IMR-90 (cell line): ENCODE measurements at regions not wholly inside any gene's neighbourhood (a gene's known extent, or its start where the extent isn't known, plus 50 kb on each side); places are given as distances from the start of the nearest gene placed in this dataset.

Experiments
- BHLHE40 ChIP-seq: fragments of 150-350 bp; IDR thresholded peaks from 2 replicates; pipeline ENCODE4 v1.6.1; 2016; ENCODE audit warnings: mild to moderate bottlenecking, low read depth, low read length
- CEBPB ChIP-seq: IDR thresholded peaks from 2 replicates; pipeline ENCODE4 v1.6.1; 2012; ENCODE audit warnings: low read depth, low read length, improper control_type of control experiment
- CHD1 ChIP-seq: IDR thresholded peaks from 2 replicates; pipeline ENCODE4 v1.6.1; 2012; ENCODE audit warnings: low read depth, low read length, improper control_type of control experiment
- MAFK ChIP-seq: IDR thresholded peaks from 2 replicates; pipeline ENCODE4 v1.6.1; 2012; ENCODE audit warnings: low read depth, low read length, improper control_type of control experiment
- MAZ ChIP-seq: IDR thresholded peaks from 2 replicates; pipeline ENCODE4 v1.6.1; 2012; ENCODE audit warnings: low read depth, mild to moderate bottlenecking, low read length, improper control_type of control experiment, moderate library complexity, borderline replicate concordance
- MXI1 ChIP-seq: IDR thresholded peaks from 2 replicates; pipeline ENCODE4 v1.6.1; 2012; ENCODE audit warnings: low read depth, mild to moderate bottlenecking, low read length, moderate library complexity, borderline replicate concordance
- POLR2A ChIP-seq: IDR thresholded peaks from 2 replicates; pipeline ENCODE4 v1.6.1; 2012; ENCODE audit warnings: mild to moderate bottlenecking, low read depth, low read length
- RAD21 ChIP-seq: IDR thresholded peaks from 2 replicates; pipeline ENCODE4 v1.6.1; 2012; ENCODE audit warnings: low read length, improper control_type of control experiment
- RCOR1 ChIP-seq: IDR thresholded peaks from 2 replicates; pipeline ENCODE4 v1.6.1; 2012; ENCODE audit warnings: mild to moderate bottlenecking, low read length, improper control_type of control experiment; ENCODE audit not compliant: insufficient replicate concordance
- RFX5 ChIP-seq: IDR thresholded peaks from 2 replicates; pipeline ENCODE4 v1.8.0; 2012; ENCODE audit warnings: low read depth, mild to moderate bottlenecking, low read length, moderate library complexity
- SMC3 ChIP-seq: fragments of 150-350 bp; IDR thresholded peaks from 2 replicates; pipeline ENCODE4 v1.6.1; 2016; ENCODE audit warnings: low read depth, mild to moderate bottlenecking, antibody characterized with exemption, low read length, moderate library complexity
- TF ChIP-seq, protein P1 (sequence below): fragments of 150-350 bp; IDR thresholded peaks from 2 replicates; pipeline ENCODE4 v1.6.1; 2016; ENCODE audit warnings: low read depth, mild to moderate bottlenecking, low read length, moderate library complexity, borderline replicate concordance
- TF ChIP-seq, protein P2 (sequence below): conservative IDR thresholded peaks from 2 replicates; pipeline ENCODE4 v1.5.1; 2012; ENCODE audit warnings: mild to moderate bottlenecking, low read depth, low read length, improper control_type of control experiment
- TF ChIP-seq, protein P3 (sequence below): fragments of 150-350 bp; IDR thresholded peaks from 2 replicates; pipeline ENCODE4 v1.6.1; 2017; ENCODE audit warnings: mild to moderate bottlenecking, antibody characterized with exemption, low read length, low read depth

DNA sequence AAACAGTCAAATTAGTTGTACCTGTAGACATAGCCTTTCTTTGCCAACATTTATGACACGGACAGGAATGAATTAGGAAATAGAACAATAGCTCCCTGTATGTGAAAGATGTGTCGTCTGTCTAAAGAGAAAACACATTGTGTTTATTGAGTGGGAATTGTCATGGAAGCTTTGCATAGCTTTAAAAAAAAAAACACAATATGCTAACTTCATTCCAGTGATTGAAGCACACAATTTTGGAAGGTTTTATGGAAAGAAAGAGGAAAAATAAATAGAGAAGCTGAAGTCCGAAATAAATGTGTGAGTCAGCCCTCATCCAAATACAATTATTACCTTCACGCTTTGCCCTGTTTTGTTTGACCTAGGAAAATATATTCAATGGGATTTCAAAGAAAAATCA lies 1095.7 kb downstream of the TSN start:
- TF ChIP-seq, protein P1, sequence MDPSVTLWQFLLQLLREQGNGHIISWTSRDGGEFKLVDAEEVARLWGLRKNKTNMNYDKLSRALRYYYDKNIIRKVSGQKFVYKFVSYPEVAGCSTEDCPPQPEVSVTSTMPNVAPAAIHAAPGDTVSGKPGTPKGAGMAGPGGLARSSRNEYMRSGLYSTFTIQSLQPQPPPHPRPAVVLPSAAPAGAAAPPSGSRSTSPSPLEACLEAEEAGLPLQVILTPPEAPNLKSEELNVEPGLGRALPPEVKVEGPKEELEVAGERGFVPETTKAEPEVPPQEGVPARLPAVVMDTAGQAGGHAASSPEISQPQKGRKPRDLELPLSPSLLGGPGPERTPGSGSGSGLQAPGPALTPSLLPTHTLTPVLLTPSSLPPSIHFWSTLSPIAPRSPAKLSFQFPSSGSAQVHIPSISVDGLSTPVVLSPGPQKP: no peak
- TF ChIP-seq, protein P2, sequence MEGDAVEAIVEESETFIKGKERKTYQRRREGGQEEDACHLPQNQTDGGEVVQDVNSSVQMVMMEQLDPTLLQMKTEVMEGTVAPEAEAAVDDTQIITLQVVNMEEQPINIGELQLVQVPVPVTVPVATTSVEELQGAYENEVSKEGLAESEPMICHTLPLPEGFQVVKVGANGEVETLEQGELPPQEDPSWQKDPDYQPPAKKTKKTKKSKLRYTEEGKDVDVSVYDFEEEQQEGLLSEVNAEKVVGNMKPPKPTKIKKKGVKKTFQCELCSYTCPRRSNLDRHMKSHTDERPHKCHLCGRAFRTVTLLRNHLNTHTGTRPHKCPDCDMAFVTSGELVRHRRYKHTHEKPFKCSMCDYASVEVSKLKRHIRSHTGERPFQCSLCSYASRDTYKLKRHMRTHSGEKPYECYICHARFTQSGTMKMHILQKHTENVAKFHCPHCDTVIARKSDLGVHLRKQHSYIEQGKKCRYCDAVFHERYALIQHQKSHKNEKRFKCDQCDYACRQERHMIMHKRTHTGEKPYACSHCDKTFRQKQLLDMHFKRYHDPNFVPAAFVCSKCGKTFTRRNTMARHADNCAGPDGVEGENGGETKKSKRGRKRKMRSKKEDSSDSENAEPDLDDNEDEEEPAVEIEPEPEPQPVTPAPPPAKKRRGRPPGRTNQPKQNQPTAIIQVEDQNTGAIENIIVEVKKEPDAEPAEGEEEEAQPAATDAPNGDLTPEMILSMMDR: no peak
- TF ChIP-seq POLR2A (no peak), MXI1 (no peak), MAZ (no peak), SMC3 (no peak), RFX5 (no peak), BHLHE40 (no peak), RCOR1 (no peak), CHD1 (no peak), MAFK (no peak), CEBPB (no peak), RAD21 (no peak)
- TF ChIP-seq, protein P3, sequence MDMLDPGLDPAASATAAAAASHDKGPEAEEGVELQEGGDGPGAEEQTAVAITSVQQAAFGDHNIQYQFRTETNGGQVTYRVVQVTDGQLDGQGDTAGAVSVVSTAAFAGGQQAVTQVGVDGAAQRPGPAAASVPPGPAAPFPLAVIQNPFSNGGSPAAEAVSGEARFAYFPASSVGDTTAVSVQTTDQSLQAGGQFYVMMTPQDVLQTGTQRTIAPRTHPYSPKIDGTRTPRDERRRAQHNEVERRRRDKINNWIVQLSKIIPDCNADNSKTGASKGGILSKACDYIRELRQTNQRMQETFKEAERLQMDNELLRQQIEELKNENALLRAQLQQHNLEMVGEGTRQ: no peak
